HG03095 (cell line): ENCODE measurements at regions not wholly inside any gene's neighbourhood (a gene's known extent, or its start where the extent isn't known, plus 50 kb on each side); places are given as distances from the start of the nearest gene placed in this dataset.
"Not testable (repeated sequence)": the region's sequence is repeated elsewhere in the genome, so short reads cannot be mapped to it uniquely, and the experiment has no call there.

Source experiments
- ATAC-seq: cut with Tn5 transposase; IDR thresholded peaks from one replicate; pipeline ENCODE4 v1.9.1; 2021; ENCODE audit warnings: moderate library complexity; ENCODE audit not compliant: unreplicated experiment

DNA sequence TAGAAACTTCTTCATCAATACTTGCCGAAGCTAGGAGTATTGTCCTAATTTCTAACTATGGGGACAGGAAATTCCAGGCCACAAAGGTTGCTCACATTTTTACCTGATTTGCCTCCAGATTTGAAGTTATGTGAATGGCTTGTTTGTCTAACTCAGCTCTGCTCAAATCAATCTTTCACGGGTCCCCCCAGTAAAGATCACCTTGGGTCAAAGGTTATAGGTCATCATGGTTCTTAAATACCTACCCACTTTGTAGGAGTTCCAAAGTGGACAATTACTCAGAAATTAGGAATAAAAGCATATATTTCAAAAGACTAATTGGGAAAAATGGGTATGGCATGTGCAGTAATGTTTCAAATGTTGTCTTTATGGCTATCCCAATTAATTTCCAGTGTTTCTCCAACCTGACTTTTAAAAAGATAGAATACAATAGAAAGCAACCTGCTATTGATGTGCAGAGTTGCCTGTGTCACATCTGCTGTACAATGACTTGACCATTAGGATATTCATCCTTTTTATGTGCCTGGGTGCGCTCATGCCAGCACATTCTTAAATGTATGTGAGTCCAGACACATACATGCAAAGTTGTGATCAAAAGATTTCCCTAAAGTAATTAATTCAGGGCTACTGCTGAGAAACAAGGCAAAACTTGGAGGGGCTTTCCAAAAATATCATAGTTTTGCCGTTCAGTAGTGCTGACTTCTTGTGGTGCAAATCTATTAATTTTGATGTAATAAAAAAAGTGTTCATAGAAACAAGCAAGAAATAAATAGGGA, 126.1 kb downstream of the MYCN start:
- no peak for ATAC-seq

DNA sequence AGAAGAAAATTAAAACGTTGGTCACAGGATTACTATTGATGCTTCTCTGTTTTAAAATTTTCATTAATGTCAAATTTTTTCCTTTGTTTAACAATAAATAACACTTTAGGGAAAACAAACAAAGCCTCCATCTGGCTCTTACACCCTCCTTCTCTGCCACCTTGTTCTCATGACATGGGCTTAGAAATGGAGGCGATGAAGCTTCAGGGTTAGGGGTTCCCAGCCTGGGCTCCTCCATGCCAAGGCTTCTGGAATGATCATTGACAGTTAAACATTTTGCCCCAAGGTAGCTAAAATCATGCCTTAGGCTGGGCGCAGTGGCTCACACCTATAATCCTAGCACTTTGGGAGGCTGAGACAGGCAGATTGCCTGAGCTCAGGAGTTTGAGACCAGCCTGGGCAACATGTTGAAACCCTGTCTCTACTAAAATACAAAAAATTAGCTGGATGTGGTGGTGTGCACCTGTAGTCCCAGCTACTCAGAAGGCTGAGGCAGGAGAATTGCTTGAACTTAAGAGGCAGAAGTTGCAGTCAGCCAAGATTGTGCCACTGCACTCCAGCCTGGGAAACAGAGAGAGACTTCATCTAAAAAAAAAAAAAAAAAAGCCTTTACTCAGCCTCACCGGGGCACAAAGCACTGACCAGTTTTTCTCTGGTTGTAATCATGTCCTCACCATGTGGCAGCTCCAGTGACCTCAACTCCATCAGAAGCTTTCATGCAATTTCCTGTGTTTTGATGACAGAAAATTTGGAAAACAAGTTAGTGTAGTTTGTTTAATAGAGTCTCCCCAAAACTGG, 125.1 kb downstream of the MYCN start:
- not testable (repeated sequence) for ATAC-seq

DNA sequence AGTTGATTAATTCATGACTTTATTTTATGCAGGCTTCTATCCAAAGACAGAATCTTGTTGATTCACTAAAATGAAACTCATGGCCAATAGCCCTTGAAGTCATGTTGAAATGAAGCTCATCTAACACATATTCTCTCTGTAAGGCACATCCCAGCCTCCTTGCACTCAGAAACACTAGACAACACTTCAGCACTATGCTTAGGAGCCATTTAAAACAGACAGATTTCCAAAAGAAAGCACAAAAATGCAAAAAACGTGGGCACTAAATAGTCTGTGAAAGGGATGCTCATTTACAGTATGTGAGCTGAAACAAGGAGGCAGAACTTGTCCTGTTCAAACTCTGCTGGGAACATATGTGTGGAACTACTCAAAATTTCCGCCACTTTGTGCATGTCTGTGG, 124.4 kb downstream of the MYCN start:
- no peak for ATAC-seq

DNA sequence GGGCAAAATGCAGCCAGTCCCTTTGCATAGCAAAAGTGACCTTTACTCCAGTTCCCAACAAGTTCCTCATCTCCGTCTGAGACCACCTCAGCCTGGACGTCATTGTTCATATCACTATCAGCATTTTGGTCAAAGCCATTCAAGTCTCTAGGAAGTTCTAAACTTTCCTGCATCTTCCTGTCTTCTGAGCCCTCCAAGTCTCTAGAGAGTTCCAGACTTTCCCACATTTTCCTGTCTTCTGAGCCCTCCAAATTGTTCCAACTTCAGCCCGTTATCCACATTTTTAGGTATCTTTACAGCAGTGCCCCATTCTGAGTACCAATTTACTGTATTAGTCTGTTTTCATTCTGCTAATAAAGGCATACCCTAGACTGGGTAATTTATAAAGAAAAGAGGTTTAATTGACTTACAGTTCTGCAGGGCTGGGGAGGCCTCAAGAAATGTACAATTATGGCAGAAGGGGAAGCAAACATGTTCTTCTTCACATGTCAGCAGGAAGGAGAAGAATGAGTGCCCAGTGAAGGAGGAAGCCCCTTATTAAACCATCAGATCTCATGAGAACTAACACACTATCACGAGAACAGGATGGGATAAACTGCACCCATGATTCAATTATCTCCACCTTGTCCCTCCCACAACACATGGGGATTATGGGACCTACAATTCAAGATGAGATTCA, 123.7 kb downstream of the MYCN start:
- no peak for ATAC-seq

DNA sequence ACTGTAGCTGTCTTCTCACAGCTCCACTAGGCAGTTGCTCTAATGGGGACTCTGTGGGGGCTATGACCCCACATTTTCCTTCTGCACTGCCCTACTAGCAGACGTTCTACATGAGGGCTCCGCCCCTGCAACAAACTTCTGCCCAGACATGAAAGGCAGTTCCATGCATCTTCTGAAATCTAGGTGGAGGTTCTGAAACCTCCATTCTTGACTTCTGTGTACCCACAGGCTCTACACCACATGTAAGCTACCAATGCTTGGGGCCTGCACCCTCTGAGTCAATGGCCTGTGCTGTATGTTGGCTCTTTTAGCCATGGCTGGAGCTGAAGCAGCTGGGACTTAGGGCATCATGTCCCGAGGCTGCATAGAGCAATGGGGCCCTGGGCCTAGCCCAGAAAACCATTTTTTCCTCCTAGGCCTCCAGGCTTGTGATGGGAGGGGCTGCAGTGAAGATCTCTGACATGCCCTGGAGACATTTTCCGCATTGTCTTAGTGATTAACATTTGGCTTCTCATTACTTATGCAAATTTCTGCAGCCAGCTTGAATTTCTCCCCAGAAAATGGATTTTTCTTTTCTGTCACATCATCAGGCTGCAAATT, 123.0 kb downstream of the MYCN start:
- ATAC-seq = no peak

DNA sequence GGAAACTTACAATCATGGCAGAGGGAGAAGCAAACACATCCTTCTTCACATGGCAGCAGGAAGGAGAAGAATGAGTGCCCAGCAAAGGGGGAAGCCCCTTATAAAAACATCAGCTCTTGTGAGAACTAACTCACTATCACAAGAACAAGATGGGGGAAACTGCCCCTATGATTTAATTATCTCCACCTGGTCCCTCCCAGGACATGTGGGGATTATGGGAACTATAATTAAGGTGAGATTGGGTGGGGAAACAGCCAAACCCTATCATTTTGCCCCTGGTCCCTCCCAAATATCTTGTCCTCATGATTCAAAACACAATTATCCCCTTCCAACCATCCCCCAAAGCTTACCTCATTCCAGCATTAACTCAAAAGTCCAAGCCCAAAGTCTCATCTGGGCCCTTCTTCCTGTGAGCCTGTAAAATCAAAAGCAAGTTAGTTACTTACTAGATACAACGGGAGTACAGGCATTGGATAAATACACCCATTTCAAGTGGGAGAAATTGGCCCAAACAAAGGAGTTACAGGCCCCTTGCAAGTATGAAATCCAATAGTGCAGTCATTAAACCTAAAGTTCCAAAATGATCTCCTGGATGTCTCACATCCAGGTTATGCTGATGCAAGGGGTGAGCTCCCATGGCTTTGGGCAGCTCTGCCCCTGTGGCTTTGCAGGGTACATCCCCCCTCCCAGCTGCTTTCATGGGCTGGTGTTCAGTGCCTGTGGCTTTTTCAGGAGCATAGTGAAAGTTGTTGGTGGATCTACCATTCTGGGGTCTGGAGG, 122.3 kb downstream of the MYCN start:
- no peak for ATAC-seq

DNA sequence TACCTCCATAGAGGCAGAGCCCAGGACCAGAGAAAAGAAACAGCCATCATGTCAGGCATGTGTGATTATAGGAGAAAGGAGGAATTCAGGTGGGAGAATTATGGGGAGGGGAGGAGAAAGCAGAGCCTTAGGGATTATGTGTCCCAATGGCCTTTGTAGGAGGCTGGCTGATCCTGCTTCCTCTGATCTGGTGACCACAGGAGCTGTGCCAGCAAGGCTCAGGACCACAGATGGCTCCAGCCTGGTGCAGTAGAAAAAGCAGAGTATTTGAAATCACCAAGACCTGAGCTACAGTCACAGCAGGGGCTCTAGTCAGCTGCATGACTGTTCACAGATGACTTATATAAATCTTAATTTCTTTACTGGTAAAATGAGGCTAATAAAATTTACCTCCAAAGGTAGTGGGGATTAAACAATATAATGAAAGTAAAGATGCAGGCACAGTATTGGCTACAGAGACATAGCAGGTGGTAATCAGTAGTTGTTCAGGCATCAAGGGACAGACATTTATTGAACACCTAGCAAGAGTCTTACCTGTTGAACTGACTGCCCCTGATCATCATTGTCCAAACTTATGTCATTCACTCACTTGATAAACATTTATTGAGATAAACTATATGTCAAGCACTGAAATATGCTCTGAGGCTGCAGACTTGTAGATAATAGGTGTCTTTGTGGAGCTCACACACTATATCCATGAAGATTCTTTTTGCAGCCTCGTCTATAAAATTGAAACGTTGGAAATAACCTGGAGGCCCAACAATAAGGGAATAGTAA, 121.3 kb downstream of the MYCN start:
- no peak for ATAC-seq

DNA sequence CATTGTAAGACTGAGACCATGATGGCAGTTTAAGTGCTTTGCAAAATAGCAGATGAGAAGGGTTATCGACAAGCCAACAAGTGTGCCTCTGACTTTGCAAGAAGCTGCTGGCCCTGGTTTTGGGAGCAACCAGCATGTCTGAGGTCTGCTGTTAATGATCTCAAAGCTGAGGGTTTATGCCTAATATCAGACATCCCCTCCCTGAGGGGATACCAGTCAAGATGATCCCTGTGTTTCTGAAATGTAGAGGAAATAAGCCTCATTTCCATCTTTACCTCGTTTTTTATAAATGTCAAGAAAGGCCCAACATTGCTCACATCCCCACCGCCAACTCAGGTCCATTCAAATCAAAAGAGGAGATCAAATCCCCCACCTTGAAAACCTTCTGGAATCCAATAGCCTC, 120.6 kb downstream of the MYCN start:
- no peak for ATAC-seq

DNA sequence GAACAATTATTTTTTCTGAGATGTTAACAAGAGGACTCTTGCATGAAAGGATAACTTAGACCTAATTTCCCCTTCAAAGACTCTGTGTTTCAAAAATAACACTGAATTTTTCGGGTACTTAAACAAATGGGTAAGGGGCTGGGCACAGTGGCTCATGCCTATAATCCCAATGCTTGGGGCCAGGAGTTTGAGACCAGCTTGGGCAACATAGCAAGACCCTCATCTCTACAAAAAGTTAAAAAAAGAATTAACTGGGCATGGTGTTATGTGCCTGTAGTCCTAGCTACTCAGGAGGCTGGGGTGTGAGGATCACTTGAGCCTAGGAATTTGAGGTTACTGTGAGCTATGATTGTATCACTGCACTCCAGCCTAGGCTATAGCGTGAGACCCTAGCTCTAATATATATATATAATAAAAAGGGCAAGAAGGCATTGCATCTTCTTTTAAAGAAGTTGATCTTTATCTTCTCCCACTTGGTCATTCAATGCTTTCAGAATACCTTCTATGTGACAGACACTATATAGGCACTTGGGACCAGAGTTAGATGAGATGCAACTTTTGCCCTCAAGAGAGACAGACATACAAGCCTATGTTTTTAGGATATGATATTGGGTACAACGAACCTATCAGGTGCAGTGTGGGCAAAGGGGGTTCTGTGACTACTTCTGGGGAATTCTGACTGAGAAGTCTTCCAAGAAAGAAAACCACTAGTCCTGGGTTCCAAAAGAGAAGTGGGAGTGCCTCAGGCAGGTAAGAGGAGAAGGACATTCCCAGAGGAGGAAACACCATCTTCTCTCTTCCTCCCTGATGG, 120.0 kb downstream of the MYCN start:
- no peak for ATAC-seq

DNA sequence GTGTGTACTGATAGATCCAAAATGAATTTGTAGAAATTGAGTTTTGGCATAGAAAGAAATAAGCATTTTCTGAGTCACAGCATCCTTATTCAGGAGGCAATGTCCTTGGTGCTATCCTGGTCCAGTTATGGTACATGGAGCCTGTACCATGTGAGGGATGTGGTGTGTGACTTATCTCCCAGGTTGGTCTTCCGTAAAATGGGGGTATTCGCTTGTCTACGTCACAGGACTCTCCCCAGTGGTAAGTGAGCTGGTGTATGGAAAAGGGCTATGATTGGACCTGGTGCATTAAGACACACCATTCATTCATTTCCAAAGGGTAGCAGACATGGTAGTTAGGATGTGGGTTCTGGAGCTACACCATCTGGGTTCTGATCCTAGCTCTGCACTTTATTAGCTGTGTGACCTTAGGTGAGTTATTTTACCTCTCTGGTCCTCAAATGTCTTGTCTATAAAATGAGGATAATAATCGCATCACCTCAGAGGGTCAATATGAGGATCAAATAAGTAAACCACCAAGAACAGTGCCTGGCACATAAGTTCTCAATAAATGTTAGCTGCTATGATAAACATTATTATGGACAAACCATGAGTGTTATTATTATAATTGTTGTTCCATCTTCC, 119.2 kb downstream of the MYCN start:
- no peak for ATAC-seq

DNA sequence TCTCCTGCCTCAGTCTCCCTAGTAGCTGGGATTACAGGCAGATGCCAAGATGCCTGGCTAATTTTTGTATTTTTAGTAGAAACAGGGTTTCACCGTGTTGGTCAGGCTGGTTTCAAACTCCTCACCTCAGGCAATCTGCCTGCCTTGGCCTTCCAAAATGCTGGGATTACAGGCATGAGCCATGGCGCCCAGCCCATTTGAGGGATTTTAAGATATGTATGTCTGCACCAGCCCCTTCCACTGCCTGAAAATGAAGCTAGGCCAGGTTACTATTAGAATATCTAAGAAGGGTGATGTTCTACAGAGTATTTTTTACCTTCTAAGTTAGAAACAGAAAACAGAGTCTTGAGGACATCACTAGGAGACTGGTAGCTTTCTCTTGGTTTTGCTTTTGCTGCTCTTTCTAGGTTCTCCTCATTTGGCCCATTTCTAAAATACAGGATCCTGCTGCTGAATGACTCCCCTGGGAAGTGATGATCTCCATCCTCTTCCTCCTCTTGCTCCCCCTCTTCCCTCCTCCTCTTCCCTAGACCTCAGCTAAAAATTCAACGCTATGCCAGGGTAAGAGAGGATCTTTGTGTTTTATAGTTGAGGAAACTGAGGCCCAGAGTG, 118.5 kb downstream of the MYCN start:
- ATAC-seq = no peak

DNA sequence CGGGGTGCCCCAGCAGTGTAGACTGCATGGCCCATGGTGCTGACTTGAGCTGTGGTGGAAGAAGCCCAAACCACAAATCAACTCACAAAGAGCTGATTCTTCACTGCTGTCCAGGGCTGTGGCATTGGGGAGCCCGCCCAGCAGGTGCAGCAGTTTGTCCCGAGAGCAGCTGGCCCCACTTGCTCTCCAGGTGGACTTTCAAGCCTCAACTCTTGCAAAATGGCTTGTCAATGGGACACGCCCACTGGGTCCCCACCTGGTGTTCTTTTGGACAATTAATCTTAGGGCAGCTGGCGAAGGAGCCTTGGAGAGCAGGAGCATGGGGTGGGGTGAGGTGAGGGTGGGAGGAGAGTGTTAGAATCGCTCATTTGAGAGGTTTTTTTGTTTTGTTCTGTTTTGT, 117.9 kb downstream of the MYCN start:
- ATAC-seq = no peak

DNA sequence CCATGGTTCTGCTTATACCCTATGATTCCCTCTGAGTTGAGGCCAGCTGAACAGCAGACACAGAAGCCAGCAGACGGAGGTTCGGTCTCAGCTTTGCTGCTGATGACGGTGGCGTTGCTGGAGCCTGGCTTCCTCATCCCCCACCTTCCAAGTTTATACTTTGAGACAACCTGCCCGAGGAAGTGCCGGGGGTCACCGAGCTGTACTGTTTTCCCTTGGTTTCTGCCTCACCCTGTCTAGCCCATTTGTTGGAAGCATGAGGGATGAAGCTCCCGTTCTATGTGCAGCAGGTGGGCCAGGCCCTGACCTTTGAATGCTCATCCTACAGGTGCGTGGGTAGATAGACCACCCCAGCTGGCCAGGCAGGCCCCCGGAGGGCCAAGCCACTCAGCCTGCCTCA, 117.3 kb downstream of the MYCN start:
- no peak for ATAC-seq

DNA sequence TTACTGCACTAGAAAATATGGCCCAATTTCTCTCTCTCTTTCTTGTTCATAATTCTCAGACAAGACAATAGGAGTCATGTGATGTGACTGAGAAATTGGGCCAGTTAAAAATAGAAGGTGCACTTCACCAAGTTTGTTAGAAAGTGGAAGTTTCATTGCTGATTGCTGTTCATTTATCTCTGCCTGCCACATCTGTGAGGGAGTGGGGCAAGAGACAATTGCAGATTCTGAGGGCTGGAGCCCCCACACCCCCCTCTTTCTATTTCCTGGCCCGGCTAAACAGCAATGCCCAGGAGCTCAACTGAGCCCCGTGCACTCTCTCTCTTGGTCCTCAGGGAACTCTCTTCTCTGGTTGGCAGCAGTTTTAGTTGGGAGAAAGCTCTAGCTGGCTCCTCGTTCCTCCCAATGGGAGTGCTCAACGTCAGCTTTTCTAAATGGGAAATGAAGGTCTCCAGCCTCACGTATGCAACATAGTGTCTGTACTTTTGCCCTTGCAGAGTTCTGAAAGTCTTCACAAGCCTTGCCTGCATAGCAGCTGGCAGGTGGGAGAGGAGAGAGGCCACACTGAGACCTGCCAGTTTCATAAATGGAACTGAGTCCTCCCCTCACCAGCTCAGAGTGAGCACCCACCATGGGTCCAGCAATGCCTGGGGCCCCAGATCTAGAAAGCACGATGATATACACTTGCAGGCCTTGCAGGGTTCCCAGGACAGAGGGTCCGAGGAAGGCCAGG, 115.7 kb downstream of the MYCN start:
- peak; percentile 91 for ATAC-seq

DNA sequence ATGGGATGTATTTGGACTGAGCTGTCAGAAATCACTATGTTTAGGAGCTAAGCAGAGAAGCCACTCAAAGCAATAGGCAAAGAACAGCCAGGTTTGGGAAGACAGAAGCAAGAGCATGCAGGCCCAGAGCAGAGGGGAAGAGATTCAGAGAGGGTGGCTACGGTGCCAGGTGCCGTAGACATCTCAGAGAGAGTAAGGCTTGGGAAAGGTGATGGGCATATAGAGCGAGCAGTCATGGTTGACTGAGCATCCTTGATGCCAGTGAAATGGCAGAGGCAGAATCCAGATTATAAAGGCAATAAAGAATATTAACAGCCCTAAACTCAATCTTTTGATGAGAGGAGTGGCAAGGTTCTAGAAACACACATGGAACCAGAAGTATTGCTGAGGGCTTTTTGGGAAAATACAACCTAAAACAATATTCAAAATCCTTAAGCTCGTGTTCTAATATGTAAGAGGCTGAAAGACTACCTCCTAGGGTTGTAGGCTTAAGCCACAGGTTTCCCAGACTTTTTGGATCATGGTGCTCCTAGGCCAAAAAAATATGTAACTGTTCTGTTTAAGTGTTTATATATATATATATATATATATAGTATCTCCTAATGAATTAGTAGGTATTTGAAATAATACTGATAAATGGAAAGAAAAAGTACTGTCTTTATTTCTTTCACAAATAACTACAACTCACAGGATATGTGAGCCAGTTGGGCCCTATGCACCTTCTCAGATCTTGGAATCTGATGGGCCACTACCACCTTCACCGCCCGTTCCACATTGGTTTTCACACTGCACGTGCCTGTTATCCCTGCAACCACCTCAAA, 113.3 kb downstream of the MYCN start:
- ATAC-seq = no peak

DNA sequence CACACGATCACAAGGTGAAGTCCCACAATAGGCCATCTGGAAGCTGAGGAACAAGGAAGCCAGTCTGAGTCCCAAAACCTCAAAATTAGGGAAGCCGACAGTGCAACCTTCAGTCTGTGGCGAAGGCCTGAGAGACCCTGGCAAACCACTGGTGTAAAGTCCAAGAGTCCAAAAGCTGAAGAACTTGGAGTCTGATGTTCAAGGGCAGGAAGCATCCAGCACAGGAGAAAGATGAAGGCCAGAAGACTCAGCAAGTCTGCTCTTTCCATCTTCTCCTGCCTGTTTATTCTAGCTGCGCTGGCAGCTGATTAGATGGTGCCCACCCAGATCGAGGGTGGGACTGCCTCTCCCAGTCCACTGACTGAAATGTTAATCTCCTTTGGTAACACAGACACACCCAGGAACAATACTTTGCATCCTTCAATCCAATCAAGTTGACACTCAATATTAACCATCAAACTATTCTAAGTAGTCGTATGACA, 112.3 kb downstream of the MYCN start:
- ATAC-seq = not testable (repeated sequence)
